Fibroblast of the conjunctiva (primary cell): ENCODE measurements at regions not wholly inside any gene's neighbourhood (a gene's known extent, or its start where the extent isn't known, plus 50 kb on each side); places are given as distances from the start of the nearest gene placed in this dataset.

ENCODE experiments used
- DNase-seq: peaks from one replicate; pipeline ENCODE4 v3.0.0-alpha.2; 2010; ENCODE audit warnings: low read depth

DNA sequence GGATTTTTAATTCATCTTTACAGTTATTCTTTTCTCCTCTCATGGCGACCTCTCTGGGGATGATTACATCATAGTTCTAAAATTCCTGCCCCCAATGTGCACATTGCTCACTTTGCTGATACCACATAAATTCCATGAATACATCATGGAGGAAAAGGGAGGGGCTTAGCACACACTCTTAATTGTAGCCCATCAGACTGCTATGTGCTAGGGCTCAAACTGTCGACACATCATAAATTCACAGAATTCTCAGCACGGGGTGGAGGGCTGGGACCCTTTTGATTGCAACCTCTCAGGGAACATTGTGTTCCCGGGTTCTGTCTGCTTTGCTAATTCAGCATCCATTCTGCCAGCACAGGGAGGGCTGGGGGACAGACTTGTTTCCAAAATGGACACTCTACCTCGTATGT is 592.9 kb downstream of the BCOR start:
- no peak for DNase-seq

DNA sequence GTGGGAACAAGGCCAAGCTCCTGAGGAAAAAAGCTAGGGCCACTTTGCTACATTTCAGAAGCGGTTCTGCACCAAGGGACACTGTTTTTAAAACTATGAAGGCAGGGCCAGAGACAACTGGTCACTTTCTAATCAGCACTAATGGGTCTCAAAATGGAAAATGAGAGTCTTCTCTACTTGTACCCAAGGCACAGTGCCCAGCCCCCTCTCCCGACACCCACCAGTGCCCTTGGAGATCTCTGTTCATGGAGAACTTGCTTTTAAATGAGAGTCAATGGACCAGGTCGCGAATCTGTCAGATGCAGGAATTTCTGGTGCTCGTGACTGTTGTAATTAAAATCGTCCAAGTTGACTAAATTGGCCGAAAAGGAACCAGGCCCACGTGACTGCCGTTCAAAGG is 591.6 kb downstream of the BCOR start:
- DNase-seq = no peak

DNA sequence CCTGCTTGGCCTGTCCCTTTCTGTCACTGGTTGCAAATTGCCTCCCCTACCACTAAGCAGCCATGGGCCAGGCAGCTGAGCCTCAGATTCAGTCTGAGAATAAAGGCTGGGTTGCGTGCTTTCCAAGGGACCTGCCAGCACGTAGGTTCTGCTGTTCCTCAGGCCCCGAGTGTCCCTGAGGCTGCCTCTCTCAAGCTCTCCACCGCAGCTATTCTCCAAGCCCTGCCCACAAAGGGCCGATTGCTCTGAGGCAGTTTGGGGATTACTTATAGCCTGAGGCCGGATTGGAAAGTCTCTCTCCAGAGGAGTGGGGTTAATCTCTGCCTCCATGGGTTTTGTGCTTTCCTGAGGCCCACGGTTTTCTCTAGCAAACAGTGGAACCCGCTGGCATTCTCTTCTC is 590.7 kb downstream of the BCOR start:
- no peak for DNase-seq

DNA sequence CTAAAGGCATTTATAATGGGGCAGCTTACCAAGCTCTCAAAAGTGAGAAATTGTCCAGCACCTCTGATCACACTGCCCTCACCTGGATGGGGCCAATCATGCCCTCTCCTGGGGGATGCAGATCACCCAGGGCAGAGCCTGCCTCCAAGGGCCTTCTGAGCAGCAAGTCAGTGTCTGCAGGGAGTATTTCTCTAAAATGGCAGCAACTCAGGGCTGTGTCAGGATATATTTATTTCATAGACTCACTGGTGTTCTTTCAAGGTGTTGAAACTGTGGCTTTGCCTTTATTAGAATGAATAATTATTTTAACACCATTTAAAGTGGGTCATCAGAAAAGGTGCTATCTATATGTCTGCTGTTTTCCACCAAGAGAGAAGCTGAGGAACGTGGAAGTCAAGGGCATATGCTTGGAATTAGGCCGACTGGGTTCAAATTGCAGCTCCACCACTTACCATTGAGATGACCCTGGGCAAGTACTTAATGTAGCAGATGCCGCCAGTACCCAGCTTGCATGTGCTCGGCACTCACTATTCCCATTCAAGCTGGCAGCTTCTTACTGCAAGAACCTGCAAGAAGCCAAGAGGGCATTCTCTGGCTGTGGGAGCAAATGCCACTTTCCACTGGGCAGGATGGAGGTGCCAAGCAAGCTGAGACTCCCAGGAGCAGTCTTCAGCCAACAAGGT is 590.0 kb downstream of the BCOR start:
- DNase-seq = no peak

DNA sequence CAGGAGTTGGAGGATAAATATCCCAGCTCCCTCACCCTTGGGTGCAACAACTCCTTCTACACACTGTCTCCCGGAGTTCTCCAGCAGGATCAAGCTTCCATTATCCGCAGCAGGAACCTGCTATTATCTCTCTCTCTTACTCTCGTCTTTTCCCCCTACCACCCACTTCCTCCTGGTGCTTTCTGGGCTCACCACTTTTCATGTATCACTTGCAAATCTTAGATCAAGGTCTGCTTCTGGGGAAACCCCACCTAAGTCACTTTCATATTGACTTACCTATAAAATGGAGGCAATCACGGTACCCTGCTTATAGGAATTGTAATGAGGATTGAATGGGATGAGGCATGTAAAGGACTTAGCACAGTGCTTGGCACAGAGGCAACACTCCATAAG is 589.5 kb downstream of the BCOR start:
- DNase-seq = no peak

DNA sequence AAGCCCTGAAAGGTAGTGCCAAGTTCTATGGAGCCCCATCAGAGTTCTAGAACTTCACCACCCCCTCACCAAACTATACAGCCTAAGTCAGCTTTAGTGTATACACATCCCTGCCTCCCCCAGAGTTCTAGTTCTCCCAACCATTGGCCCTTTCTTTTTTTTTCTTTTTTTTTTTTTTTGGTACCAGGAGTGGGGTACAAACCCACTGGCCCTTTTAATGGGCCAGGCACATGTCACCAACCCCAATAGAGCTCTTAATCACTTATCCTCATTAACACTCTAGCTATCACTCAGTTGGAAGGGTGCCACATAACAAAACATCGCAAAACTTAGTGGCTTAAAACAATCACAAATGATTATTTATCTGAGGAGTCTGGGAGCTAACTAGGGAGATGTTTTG is 588.6 kb downstream of the BCOR start:
- no peak for DNase-seq

DNA sequence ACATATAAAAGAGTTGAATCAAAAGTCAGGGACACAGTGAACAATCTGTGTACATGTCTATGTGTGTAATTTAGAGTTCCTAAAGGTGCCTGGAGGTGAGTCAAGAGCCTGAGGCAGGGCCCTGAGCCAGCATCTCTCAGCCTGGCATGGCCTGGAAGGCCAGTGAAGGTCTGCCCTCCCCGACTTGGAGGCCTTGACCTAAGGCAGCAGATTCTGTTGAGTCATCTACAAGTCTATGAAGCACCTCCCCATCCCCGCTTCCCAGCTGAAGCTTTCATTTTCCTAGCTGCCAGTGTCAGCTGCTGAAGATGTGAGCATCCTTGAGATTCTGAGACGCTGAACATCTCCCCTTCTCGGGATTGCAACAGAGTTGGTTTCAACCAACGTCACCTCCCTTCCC is 583.9 kb downstream of the BCOR start:
- DNase-seq = no peak

DNA sequence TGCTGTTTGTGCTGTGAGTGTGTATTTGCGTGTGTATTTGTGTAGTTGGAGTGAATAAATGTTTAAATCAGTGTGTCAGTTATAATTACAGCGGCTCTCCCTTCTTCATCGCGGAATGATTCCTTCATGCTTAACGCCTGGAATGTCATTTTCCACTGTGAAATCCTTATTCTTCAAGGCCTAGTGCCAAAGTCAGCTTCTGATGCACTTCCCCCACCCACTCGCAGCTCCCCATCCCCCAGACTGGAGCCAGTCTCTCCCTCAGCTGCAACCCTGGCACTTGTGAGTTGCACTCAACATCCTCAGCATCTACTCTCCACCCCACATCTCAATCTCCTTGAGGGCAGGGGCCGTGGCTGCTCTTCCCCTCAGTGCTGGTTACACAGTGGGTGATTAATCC is 583.0 kb downstream of the BCOR start:
- no peak for DNase-seq

DNA sequence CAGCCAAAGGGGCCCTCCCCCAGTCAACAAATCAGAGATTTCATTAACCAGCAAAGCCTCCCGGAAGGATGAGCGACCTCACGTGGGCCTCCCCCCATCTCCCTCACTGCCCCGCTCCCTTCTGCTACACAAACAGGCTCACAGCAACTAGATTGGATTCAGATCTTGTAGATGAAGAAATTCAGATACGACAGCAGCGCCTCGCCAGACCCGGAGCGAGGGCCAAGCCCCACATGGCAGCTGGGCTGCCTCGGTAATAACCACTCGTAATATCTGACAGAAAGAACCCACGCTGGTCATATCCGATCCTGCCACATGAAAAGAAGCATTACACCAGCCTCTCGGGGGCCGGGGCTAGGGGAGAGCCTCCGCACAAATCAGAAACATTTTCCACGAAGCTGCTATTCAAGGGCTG is 581.3 kb downstream of the BCOR start:
- no peak for DNase-seq

DNA sequence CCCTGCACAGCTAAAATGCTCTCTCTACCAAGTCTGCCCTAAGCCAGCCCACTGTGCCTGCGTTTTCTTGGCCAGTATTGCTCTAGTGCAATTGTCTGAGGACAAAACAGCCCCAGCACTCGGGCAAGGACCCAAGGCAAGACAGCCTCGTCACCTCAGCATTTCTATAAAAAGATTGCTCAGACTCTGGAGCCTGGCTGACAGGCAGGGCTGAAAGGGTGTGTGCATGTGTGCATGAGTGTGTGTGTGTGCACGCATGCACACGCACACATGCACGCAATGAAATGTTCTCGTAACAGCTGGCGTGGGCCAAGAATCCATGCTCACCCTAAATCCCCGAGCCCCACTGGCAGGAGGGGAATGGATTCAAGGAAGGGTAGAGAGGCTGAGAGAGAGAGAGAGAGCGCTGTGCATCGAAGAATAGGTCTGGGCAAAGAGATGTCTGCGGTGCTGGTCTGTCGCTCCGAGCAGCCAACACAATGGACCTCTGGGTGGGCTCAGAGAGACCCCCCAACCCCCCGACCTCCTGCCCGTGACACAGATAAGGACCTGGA is 579.2 kb downstream of the BCOR start:
- no peak for DNase-seq

DNA sequence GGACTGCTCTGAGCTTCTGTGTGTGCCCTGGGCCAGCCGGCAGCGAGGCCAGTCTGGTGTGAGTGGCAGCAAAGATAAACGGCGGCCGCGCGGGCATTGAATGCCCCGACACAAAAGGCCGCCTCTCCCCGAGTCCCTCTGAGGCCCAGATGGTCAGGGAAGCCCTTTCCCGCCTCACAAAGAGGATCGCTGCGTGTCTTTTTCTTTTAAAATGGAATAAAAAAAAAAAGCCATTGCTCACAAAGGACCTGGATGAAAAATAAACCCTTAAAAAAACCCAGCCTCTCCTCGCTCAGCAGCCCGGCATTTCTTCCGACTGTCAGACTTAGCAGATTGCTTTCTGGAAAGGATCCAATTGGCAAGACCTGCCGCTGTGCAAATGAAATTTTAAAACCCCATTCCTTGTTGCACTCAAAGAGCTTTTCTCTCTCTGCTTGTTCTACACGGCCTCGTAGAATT is 578.7 kb downstream of the BCOR start:
- DNase-seq = peak; percentile 5

DNA sequence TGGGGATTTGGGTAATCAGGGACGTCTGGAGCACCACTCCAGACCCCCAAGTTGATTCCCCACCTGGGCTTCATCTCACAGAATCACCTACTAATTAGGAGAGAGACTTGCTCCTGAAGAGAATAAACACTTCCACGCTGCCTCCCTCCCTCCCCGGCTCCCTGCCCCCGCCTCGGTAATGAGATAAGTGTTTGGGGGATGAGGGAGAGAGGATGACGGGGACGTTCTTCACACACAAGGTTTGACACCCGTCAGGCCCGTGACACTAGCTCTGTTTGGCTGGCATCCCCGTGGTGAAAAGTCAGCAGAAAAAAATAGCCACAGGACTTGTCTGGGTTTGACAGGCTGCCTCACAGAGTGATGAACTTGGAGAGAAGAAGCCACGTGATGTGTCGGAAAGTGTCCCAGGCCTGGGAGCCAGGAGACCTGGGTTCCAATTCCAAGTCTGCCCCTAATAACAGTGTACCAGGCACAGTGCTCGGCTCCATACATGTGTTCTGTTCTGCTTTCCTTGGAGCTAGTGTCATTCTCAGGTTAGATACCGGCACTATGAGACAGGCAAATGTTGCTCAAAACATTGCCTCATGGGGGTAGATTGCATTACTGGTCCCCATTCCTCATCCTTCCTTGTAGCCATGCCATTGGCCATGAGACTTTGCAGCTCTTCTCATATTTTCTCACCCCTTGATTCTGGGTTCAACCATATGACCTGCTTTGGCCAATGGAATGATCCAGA is 578.0 kb downstream of the BCOR start:
- no peak for DNase-seq

DNA sequence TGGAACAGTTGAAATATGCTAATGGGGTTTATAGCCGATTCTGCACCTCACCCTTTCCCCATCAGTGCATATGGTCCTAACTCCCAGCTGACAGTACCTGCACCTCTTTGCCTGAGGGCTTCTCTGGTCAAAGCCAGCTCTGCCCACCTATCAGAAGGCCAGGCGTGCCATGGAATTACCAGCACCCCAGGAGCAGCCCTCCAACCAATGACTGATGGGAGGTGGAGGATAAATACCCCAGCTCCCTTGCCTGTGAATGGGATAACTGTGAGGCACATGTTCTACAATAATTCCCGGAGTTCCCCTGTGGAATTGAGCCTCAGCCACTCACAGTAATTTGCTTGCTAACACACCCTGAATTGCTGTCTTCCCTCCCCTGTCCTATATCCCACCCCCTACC is 572.0 kb downstream of the BCOR start:
- DNase-seq = no peak

DNA sequence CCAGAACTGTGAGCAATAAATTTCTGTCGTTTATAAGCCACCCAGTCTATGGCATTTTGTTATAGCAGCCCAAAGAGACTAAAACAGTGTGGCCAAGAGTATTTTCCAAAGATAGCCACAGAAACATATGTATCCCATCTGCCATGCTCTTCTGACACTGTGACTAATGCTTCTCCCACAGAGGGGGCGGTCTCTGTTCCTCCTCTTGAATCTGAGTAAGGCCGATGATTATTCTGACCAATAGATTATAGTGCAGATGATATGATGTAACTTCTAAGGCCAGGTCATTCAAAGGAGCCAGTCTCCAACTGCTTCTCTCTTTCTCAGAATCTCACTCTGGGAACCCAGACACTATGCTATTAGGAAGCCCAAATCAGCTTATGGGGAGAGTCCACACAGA is 570.7 kb downstream of the BCOR start:
- peak; percentile 23 for DNase-seq

DNA sequence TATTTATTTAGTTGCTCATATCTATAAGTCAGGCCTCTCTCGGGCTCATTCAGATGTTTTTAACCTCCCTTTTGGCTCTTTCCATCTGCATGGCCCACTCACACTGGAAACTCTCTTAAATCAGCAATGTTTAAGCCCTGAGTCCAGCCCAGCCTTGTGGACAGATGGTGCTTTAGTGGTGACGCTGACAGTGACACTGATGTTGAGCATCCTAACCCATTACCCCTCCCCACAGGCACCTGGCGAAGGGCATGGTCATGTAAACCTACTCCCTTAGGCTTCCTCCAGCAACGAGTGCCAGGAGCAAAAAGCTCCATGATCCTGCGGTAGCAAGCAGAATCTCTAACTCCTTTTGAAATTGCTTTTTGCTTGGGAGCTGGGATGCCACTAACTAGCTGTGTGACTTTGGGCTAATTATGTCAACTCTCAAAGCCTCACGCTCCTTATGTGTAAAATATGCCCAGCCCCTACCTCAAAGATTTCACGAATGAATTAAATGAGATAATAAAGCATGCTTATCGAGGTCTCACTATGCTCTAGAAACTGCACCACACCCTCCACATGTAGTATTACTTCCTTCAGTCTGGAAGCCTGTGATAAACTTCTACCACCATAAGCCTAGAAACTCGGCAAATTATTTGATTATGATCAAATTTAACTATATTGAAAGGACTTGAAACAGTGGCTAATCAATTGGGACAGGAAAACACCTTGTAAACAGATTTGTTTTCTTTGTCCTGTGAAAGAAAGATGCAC is 569.4 kb downstream of the BCOR start:
- no peak for DNase-seq

DNA sequence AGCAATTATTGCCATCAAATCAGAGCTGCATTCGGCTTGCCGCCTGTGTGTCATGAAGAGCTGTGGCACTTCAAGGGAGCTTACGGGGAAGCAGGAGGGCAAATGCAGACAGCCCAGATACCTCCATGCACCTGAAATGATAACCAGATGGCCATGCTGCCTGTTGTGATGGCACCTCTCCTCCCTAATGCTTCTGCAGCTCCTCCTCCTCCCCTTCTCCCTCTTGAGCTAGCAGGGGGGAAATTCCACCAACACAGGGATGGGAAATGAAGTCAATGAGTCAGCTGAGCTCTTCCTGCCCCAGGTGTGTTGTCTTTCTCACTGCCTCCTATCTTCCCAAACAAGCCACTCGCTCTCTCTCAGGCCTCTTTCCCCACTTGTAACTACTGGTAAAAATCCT is 565.0 kb downstream of the BCOR start:
- DNase-seq = no peak

DNA sequence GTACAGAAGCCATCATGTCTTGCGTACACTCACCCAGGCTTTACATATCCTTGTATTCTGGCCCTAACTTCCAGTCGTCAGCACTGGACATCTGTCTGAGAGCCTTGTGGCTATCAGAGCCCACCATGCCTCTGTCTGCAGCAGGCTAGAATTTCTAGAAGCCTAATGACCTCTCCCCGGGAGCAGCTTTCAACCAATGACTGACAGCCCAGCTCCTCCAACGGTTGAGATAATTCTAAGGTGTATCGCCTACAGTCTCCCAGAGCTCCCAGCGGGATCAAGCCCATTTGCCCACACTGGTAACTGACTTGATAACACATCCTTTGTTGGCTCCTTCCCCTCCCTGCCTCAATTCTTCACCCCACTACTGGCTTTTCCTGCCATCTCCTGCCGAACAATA is 562.8 kb downstream of the BCOR start:
- DNase-seq = no peak

DNA sequence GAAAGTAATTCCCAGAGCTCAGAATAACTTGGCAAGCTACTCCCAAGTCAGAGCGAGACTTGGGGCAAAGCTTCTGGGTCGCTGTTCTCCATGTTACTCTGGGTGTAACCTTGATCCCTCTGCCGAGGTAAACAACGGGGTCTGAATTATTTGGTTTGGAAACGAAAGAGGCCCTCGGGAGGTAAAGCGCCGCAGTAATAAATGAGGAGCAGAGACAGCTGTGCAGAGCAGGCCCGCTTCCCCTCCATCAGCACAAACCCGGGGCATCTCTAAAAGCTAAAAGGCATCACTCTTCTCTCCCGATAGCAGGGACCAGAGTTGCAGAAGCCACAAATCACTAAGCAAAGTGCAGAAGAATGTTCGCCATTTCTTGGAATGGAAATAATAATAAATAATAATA is 561.5 kb downstream of the BCOR start:
- no peak for DNase-seq

DNA sequence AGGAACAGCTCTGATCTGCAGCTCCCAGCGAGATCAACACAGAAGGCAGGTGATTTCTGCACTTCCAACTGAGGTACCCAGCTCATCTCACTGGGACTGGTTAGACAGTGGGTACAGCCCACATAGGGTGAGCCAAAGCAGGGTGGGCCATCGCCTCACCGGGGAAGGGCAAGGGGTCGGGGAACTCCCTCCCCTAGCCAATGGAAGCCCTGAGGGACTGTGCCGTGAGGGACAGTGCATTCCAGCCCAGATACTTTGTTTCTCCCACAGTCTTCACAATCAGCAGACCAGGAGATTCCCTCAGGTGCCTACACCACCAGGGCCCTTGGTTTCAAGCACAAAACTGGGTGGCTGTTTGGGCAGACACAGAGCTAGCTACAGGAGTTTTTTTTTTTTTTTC is 555.9 kb downstream of the BCOR start:
- DNase-seq = no peak

DNA sequence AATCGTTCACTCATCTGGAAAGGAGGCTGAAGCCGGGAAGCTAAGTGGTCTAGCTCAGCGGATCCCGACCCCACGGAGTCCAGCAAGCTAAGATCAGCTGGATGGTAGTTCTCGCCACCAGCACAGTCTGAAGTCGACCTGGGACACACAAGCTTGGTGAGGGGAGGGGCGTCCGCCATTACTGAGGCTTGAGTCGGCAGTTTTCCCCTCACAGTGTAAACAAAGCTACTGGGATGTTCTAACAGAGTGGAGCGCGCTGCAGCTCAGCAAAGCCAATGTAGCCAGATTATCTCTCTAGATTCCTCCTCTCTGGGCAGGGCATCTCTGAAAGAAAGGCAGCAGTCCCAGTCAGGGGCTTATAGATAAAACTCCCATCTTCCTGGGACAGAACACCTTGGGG is 555.4 kb downstream of the BCOR start:
- no peak for DNase-seq

DNA sequence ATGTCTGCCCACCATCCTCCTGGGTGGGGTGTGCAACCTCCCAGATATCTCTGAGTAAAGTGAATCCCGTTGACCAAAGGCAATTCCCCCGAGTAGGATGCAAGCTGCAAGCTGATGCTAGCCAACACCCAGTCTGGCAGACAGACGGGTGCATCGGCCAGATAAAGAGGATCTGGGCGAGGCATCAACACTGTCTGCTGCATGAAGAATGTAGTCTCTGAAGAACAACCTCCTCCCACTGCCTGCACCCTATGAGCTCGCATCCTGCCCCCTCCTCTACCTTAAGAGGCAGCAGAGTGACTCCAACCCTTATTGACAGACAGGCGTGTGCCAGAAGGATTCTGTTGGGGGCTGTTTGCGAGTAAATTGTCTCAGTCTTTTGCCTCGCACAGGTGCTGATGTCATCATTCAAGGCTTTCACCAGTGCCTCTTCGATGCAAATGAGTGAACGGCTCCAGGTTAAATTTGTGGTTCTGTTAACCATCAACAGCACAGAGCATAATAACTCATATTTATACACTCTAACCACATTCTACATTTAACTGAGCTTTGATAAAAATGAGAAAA is 546.9 kb downstream of the BCOR start:
- no peak for DNase-seq

DNA sequence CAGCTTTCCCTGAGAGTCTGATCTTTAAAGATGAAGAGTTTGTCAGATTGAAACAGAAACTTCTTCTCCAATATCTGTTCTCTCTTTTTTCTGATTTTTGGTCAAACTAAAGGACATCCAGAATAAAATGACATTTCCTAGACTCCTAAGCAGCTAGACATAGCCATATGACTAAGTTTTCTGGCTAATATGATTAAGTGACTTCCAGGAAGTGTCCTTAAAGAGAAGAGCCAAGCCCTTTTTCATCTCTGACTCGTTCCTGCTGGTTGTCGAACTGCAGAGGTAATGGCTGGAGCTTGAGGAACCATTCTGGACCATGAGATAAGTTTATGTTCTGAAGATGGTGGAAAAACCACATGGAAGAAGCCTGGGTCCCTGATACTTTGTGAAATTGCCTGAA is 546.0 kb downstream of the BCOR start:
- DNase-seq = no peak

DNA sequence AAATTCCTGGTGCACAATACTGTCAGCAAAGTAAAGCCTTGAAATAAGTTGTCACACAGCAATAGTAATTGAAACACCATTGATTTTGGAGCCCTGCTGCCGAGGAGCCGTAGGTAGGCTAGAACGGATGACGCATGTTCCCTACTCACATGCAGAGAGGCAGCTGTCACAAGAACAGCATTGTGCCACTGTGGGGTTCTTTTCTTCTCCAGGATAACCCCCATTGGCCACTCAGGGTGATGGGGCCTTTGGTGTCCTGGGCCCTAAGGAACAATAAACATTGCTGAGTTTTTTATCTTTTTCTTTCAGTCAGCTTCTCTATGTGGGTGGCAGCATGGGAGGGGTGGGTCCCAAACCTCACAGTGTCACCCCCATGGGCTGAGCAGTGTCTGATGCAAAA is 542.3 kb downstream of the BCOR start:
- DNase-seq = no peak
